Globus pallidus (tissue), 1 donor: ENCODE measurements at regions not wholly inside any gene's neighbourhood (a gene's known extent, or its start where the extent isn't known, plus 50 kb on each side); places are given as distances from the start of the nearest gene placed in this dataset.

Experiments
- DNase-seq: peaks from one replicate; pipeline ENCODE4 v3.0.0-alpha.2; 2015; ENCODE audit warnings: low spot score

DNA sequence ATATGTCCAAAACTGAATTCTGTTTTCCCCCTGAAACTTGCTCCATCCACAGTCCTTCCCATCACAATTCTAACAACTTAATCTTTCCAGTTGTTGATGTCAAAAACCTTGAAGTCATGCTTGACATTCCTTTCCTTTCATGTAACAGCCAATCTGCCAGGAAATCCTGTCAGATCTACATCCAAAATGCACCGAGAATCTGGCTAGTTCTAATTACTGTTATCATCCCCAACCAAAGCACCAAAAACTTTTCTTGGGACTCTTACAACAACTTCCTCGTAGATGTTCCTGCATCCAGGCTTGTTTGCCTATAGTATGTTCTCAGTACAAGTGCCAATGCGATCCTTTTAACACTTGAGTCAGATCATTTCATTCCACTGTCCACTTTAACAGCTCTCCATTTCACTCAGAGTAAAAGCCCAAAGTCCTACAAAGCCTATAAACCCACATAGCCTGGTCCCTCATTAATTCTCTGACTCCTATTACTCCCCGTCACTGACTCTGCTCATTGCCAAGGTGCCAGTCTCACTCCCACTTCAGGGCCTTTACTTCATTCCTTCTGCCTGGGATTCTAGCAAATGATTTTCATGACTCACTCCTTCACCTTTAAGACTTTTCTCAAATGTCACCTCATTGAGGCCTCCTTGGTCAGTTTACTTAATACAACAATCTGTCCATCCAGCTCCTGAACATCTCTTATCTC, 493.2 kb upstream of the NFIA start:
- DNase-seq = no peak

DNA sequence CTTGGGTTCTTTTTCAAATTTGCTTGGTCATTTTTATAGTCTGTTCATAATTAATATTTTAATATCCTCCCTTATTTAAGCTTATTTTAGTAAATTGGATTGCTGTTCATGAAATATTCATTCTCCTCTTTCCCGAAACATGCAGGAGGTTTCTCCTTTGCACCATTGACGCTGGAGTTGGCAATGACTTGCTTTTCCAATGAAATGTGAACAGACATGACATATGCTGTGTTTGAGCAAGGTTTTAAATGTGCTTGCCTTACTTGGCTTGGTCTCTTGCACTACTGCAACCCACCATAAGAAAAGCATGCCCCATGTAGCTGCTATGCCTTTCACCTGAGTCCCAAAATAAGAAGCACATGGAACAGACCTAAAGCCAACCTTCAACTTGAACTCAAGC, 498.0 kb upstream of the NFIA start:
- DNase-seq = no peak

DNA sequence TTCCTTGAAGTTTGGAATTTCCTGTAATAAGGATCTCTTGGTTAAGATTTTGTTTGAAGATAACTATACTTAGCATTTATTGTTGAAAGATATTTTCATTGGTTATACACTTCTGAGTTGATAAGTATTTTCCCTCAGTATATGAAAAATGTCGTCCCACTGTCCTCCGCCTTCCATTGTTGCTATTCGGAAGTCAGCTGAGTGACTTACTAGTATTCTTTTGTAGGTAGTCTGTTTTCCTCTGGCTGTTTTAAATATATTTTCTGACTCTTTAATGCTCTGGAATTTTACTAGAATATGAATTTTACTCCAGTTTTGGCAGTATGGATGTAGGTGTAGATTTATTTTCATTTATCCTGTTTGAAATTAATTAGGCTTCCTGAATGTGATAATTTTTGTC, 498.7 kb upstream of the NFIA start:
- DNase-seq = no peak

DNA sequence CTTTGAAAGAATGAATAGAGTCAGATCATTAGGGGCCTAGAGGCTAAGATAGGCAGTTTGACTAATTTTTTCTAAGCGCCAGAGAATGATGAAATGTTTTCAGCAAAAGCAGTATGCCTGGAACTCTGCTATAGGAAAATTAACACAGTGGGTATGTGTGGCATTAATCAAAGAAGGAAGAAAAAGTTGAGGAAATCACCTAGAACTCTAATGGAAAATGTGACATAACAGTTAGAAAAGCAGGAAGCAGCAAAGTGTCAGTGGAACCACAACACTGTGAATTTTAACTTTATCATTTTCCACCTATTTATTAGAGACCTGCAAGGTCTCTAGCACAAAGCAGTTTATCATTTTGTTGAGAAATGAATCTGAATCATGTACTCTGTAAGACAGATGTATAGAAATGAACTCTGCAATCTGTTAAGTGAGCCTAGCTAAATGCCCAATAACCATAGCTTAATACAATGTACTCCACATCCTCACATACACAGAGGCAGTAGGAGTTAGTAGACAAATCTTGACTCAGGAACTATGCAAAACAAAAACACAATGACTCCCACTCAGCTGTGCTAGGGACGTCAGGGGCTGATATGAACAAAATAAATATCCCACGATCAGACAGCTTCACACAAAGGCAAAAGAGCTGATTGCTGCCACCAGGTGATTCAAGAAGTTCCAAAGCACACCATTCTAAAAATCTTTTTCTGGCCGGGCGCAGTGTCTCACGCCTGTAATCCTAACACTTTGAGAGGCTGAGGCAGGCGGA, 500.7 kb upstream of the NFIA start:
- DNase-seq = no peak

DNA sequence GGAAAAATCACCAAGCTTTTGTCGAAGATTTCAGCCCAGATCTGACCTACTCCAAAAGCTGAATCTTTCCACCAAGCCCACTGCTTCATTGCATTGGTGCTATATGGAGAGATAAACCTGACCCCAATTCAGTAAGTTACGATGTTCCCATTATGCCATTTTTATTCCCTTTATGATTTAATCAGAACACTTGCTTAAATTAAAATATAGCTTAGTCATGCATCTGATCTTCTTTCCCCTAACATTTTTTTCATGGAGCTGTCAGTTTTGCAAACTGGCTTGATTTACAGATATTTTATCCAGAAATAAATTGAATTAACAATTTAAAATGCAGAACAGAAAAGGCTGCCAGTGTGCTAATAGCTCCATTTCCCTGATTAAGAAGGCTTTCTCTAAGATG, 503.5 kb upstream of the C1orf87 start:
- no peak for DNase-seq

DNA sequence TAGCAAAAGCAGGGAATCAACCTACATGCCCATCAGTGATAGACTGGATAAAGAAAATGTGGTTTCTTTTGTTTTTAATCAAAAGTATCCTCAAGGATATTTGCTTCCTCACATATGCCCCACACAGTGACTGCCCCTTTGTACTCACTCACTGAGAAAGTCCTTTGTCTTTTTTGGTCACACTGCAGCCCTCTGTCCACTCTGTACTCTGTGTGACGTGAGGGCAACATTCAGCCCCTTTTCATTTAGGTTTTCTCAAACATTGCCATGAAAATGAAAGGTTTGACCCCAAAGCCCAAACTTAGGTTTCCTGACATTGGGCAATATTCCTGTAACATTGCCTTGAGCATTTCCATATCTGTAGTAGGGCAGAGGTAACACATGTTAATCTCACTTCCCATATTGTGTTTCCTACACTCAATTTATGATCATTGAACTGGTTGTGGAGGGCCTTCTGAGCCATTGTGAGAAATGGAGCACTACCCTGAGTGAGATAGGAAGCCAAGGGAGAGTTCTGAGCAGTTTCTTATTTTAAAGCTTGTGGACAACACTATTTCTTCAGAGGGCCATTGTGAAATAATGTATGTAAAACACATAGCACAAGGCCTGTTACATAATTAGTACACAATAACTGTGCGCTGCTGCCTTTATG, 501.9 kb upstream of the C1orf87 start:
- peak; percentile 63 for DNase-seq

DNA sequence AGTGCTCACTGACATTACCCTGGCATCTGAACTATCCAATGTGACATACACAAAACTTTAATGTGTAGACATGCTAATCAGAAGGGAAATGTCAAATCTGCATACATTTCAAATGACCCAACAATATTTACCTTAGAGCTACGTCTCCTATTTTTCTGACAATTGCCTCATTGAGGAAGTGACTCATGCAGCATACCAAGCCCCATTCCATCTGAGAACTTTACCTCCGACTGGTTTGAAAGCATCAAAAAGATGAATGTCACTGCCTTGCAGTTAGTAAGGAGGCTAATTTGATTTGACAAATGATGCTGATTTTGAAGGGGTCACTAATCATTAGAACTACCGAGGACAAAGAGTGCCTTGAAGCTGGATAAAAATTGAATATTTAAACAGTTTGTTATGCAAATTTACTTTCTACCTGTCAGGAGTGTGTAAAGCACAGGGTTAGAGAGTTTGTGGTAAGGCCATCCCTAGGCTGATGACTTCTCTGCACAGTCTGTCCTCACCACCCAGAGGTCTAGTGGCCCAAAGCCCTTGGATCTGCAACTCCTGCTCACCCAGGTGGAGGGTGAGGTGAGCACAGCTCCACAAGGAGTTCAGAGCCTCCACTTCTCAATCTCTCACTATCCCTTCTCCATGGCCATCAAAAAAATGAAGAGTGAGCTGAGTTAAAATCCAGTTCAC, 500.3 kb upstream of the C1orf87 start:
- DNase-seq = no peak

DNA sequence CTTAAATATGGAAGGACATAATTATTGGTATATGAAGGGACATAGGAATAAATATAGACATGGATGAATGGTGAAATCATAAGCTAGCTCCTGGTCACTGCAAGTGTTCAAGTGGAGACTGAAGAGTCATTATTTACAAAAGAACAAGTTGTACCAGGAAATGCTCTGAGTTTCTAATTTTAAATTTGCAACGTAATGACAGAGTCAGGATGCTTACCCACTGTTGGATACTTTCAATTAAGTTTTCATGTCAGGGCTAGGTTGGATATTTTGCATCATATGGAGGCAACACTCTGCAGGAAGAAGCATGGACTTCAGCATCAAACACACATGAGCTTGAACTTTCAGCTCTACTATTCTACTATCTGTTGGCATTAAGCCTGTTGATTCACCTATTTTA, 499.6 kb upstream of the C1orf87 start:
- DNase-seq = no peak

DNA sequence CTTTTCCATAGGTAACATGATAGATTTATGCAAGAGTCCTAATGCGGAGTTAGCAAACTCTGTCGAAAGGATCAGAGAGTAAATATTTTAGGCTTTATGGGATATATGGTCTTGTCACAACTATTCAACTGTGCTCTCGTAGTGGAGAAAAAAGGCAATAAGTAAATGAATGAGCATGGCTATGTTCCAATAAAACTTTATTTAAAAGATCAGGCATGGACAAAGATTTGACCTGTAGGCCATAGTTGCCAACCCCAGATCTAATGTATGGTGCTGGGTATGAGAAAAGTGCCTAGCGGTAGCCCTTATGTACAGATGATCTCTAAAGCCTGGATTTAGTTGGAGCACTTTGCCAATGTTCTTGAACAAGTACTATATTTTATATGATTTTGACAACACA, 498.8 kb upstream of the C1orf87 start:
- no peak for DNase-seq

DNA sequence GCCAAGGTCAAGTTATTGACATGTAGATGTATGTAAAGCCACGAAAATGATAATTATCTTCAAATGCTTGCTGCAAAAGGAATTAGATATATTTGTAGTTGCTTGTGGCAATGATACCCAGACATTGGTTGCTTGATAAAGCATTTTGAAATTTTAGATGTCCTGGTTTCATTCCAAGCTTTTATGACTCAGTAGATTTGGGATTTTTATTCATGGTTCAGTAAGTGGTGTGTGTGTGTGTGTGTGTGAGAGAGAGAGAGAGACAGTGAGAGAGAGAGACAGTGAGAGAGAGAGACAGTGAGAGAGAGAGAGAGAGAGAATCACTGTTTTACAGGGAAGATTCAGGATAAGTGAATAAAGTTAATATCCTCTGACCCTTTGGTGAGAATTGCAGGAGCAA, 498.2 kb upstream of the C1orf87 start:
- DNase-seq = no peak

DNA sequence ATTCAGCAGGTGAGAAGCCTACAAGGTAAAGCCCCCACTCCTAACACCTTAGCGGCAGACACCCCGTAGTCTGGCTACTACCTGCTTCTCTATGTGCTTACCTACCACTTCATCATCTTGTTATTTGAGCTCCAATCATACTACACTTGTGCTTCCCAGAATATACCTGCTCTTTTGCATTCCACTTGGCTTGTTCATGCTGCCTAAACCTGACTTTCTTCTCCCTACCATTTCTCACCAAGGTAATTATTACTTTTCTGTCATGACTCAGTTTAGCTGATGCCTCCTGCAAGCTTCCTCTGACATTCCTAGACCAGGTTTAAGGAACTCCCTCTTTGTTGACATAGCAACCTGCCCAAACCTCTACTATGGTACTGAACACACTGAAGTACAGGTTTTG, 495.6 kb upstream of the C1orf87 start:
- no peak for DNase-seq

DNA sequence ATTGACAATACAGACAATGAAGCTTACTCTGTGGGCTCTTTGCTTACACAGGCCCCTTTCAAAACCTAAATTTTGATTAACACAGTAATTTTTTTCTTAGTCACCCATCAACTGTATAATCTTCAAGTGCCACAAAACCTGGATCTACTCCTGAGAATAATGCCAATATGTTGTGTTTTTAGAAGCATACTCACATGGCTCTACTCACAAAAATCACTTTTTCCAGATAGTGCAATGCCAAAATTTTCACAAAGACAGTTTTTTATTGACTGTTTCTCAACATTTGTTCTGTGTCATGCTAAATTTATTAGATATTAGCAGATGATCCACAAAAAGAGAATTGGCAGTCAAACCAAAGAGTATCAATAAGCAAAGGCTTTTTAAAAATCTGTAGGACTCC, 493.7 kb upstream of the C1orf87 start:
- no peak for DNase-seq

DNA sequence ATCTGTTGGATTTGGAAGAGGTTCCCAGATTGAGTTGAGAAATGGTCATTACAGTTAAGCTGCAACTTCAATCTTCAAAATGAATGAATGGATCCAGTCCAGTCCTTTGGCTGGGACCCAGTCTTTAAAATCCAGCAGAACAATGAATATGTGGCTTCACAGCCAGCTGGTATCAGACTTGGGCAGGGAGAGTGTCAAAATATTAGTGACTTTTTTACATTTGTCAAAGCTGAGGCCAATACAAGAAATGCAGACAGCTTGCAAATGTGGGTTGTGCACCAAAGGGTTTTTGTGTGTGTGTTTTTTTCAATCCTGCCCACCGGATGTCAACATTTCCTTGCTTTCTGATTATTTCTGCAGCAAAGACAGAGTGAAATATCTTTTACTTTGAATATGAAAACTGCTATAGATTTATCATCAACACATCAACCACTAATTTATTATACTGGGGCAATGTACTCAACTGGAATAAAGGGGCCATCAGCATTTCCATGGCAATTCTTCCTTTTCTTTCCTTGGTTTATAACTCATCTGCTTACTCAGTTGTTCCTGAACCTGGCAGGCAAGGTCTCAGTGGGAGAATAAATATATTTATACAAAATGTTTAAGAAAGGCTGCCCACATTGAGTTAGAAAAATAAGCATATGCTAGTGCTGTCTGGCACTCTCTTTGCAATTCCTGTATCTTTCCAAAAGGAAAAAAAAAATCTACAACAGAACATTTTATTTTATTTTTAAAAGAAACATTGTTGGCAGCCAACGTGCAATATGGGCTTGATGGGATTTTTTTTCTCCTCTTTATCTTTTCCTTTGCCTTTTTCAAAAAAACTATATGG, 491.6 kb upstream of the C1orf87 start:
- peak; percentile 50 for DNase-seq

DNA sequence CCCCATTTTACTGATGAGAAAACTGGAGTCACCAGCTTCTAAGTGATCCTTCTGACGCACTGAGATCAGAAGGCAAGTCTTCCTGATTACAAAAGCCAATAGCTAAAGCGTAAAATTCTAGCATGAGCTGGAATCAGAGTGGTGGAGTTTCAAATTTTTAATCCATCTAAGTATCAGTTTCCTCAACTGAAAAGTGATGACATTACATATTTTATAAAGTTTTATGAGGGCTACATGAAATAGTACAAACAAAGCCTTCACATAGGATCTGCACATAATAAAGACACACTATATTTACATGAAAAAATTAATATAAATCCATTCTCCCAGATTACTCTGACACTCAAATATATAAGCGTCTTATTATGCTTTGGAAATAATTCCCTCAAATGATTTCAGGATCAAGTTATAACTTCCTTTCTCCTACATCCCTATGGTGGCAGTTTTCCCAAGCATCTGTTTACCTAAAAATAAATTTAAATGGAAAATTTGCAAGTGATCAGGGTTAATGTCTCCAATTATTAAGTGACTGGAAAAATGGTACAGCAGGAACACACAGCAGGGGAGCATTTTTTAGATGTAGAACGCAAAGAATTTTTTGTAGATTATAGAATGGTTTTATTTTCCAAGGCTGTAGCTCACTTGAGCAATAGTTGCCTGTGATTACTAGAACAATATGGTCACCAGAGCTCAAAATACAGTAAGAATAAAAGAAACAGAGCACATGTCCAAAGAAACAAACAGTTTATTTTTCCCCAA, 490.4 kb upstream of the C1orf87 start:
- DNase-seq = no peak

DNA sequence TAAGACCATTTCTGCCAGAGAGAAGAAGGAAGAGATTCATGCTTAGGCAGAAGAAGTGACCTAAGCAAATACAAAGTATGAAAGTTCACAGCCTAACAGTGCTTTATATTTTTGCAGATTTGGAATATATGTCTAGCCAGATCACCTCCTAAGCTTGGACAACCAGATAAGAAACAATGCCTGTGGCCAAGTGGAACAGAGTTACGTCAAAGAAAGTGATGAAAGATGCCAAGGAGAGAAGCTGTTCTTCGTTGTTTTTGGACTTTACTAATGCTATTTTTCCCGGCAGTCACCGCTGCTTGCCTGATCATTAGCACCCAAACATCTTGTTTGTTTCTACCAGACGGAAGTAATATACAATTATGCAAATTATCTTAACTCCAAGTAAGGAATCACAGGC, 489.2 kb upstream of the C1orf87 start:
- DNase-seq = no peak

DNA sequence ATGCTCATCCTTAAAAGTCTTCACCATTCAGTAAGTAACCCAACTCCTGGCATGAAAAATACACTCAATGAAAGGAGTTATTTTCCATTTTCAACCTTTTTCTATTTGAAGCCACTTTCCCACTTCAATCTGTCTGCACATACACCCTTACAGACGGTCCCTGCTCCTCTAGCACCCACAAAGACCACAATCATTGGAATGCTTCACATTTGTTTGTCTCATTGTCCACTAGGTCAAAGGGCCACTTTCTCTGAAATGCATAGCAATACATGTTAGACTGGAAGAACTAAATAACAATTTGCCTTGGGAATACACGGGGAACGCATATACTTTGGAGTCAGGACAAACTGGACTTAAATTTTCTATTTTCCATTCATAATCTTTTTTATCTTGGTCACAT, 487.1 kb upstream of the C1orf87 start:
- DNase-seq = no peak

DNA sequence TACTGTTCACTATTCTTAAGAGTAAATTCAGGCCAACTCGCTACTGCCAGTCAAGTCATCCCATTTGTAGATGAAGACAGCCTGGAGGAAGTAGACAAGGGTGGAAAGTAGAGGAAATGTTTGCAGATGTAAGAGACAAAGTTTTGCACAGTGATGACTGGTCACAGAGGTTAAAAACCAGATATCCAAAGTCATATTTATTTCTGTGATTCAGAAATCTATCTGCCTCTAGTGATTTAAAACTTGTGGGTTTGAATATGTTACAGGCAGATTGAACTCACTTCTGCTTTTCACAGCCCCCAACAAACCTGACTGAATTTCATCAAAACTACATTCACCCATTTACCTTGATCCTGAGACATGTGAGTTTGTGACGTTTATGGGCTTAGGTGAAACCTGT, 484.7 kb upstream of the C1orf87 start:
- no peak for DNase-seq

DNA sequence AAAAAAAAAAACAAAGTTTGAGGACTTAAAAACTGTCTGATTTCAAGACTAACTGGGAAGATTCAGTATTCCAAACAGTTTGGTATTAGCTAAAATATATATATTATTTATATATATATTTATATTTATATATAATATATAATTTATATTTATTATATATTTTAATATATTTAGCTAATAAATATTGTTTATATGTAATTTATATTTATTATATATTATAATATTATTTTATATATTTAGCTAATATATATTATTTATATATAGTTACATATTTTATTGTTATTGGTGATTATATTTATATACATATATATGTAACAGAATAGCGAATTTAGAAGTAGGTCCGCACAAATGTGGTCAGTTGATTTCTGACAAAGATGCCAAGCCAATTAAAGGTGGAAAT, 480.2 kb upstream of the C1orf87 start:
- no peak for DNase-seq

DNA sequence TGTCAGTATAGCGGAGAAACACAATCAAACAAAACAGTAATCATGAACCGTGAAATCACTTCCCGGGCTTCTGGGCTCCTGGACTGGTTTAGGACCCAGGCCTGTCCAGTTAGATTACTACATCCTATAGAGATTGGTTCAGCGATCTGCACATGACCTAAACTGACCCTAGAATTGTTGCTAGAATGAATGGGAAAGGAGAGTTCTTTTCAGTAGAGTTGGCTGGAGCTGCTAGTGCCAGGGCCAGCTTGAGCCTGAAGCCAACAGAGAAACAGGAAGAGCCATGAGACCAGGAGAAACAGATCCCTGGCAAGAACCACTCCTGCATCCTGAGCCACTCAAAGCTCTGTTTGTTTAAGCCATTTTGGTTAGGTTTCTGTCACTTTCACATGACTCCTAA, 474.3 kb upstream of the C1orf87 start:
- DNase-seq = peak; percentile 31

DNA sequence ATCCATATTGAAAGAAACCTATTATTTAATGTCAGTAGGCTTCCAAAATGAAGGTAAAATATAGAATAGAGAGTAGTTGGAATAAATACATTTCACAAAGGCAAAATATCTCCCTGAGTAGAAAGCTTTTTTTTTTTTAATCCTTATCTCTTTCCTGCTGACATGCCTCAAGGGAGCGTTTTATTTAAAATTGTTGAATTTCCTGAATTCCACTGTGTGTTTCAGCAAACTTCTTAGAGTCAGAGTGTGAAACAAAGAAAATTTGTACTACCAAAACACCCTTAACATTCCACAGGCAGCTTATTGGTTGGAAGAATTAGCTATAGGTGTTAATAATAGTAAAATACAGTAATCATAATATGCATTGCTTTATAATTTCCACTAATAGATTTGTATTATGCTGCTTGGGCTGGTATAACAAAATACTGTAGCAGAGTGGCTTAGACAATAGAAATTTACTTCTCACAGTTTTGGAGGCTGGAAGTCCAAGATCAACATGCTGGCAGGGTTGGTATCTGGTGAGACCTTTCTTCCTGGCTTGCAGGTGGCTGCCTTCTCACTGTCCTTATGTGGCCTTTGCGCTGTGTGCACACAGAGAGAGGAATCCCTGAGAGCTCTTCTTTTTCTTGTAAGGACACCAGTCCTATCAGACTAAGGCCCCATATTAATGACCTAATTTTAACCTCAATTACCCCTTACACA, 468.4 kb upstream of the C1orf87 start:
- DNase-seq = no peak
